Naive B cell (primary cell): ENCODE measurements at regions not wholly inside any gene's neighbourhood (a gene's known extent, or its start where the extent isn't known, plus 50 kb on each side); places are given as distances from the start of the nearest gene placed in this dataset.
"Not testable (repeated sequence)": the region's sequence is repeated elsewhere in the genome, so short reads cannot be mapped to it uniquely, and the experiment has no call there.

Source experiments
- ATAC-seq, 2 donors: fragments of 150-1000 bp; cut with Tn5 transposase; 2 replicates each; pipeline ENCODE4 v1.10.0; 2021; ENCODE audit warnings: low read depth in 2 of 2, mild to moderate bottlenecking in 2 of 2, moderate library complexity in 2 of 2
- DNase-seq: peaks from one replicate; pipeline ENCODE4 v3.0.0; 2022
- H3K27ac Mint-ChIP-seq, 6 donors: one replicate each; pipeline ENCODE4 v1.8.0; 2020 to 2022; ENCODE audit warnings: mild to moderate bottlenecking in 6 of 6, mixed read lengths in 6 of 6, moderate library complexity in 5 of 6, inconsistent platforms in 2 of 6
- H3K27me3 Mint-ChIP-seq, 3 donors: one replicate each; pipeline ENCODE4 v1.8.0; 2021 to 2022; ENCODE audit warnings: mixed read lengths in 3 of 3, mild to moderate bottlenecking in 1 of 3
- H3K36me3 Mint-ChIP-seq, 2 donors: one replicate each; pipeline ENCODE4 v1.8.0; 2020 to 2022; ENCODE audit warnings: mixed read lengths in 2 of 2, inconsistent platforms in 1 of 2, mild to moderate bottlenecking in 1 of 2
- H3K4me1 Mint-ChIP-seq, 3 donors: one replicate each; pipeline ENCODE4 v1.8.0; 2020 to 2022; ENCODE audit warnings: mixed read lengths in 3 of 3, inconsistent platforms in 1 of 3, mild to moderate bottlenecking in 1 of 3, moderate library complexity in 1 of 3
- H3K4me3 Mint-ChIP-seq, 8 donors: one replicate each; pipeline ENCODE4 v1.8.0; 2020 to 2022; ENCODE audit warnings: mild to moderate bottlenecking in 8 of 8, mixed read lengths in 8 of 8, moderate library complexity in 8 of 8, inconsistent platforms in 2 of 8
- H3K9me3 Mint-ChIP-seq, 7 donors: one replicate each; pipeline ENCODE4 v1.8.0; 2020 to 2022; ENCODE audit warnings: mixed read lengths in 7 of 7, mild to moderate bottlenecking in 5 of 7, inconsistent platforms in 2 of 7, moderate library complexity in 1 of 7

GRCh38 chr12:41697161-41697560, 447.5 kb downstream of the GXYLT1 start:
- no peaks in the 10 kb centered on the region for H3K4me1 Mint-ChIP-seq
- no peaks in the 10 kb centered on the region for H3K36me3 Mint-ChIP-seq
- no peaks in the 10 kb centered on the region for H3K27me3 Mint-ChIP-seq
- no peaks in the 10 kb centered on the region for H3K9me3 Mint-ChIP-seq
- no peak for DNase-seq
- no peak for ATAC-seq
- peak overlapping the region in 1 of 6 donors; percentile 16 for H3K27ac Mint-ChIP-seq
- no peak overlapping the region for H3K4me3 Mint-ChIP-seq

GRCh38 chr12:41684997-41685396, 459.7 kb downstream of the GXYLT1 start:
- Mint-ChIP-seq H3K36me3 (no peaks in the 10 kb centered on the region), H3K4me1 (no peaks in the 10 kb centered on the region), H3K27ac (no peak overlapping the region), H3K4me3 (no peak overlapping the region), H3K27me3 (peaks cover 0 to 8% (median 0%) of the 10 kb centered on the region in 3 donors), H3K9me3 (peaks cover 0 to 3% (median 0%) of the 10 kb centered on the region in 7 donors)
- no peak for DNase-seq
- no peak for ATAC-seq

GRCh38 chr12:41683513-41684240, 461.0 kb downstream of the GXYLT1 start:
- no peaks in the 10 kb centered on the region for H3K36me3 Mint-ChIP-seq
- ATAC-seq = no peak
- H3K9me3 Mint-ChIP-seq = peaks cover 0 to 3% (median 0%) of the 10 kb centered on the region in 7 donors
- DNase-seq = no peak
- no peaks in the 10 kb centered on the region for H3K4me1 Mint-ChIP-seq
- no peak overlapping the region for H3K27ac Mint-ChIP-seq
- peaks cover 0 to 8% (median 0%) of the 10 kb centered on the region in 3 donors for H3K27me3 Mint-ChIP-seq
- no peak overlapping the region for H3K4me3 Mint-ChIP-seq

- ATAC-seq (no peak), DNase-seq (no peak)
- no peaks in the 10 kb centered on the region for H3K4me1 Mint-ChIP-seq
- peaks cover 0 to 5% (median 3%) of the 10 kb centered on the region in 7 donors for H3K9me3 Mint-ChIP-seq
- no peak overlapping the region for H3K4me3 Mint-ChIP-seq
- peaks cover 0 to 8% (median 0%) of the 10 kb centered on the region in 3 donors for H3K27me3 Mint-ChIP-seq
- H3K27ac Mint-ChIP-seq = no peak overlapping the region
- H3K36me3 Mint-ChIP-seq = no peaks in the 10 kb centered on the region
Observed at GRCh38 chr12:41683023-41683422, 461.7 kb downstream of the GXYLT1 start.

- Mint-ChIP-seq H3K27me3 (peaks cover 0 to 8% (median 0%) of the 10 kb centered on the region in 3 donors), H3K27ac (no peak overlapping the region), H3K9me3 (peaks cover 0 to 5% (median 3%) of the 10 kb centered on the region in 7 donors), H3K4me1 (no peaks in the 10 kb centered on the region), H3K4me3 (no peak overlapping the region), H3K36me3 (no peaks in the 10 kb centered on the region)
- DNase-seq = no peak
- no peak for ATAC-seq
Observed at GRCh38 chr12:41681898-41682297, 462.8 kb downstream of the GXYLT1 start.

GRCh38 chr12:41680155-41680554, 464.5 kb downstream of the GXYLT1 start:
- no peak for ATAC-seq
- Mint-ChIP-seq H3K36me3 (no peaks in the 10 kb centered on the region), H3K4me3 (no peak overlapping the region), H3K27ac (no peak overlapping the region), H3K27me3 (peaks cover 0 to 8% (median 0%) of the 10 kb centered on the region in 3 donors), H3K9me3 (peaks cover 0 to 6% (median 3%) of the 10 kb centered on the region in 7 donors), H3K4me1 (no peaks in the 10 kb centered on the region)
- DNase-seq = no peak

GRCh38 chr12:41663598-41664265, 475.6 kb downstream of the PDZRN4 start:
- ATAC-seq (no peak), DNase-seq (no peak)
- H3K36me3 Mint-ChIP-seq = no peaks in the 10 kb centered on the region
- peaks cover 0 to 7% (median 4%) of the 10 kb centered on the region in 7 donors for H3K9me3 Mint-ChIP-seq
- peaks cover 0 to 3% (median 0%) of the 10 kb centered on the region in 3 donors for H3K27me3 Mint-ChIP-seq
- H3K4me3 Mint-ChIP-seq = no peak overlapping the region
- no peaks in the 10 kb centered on the region for H3K4me1 Mint-ChIP-seq
- no peak overlapping the region for H3K27ac Mint-ChIP-seq

- Mint-ChIP-seq H3K4me3 (no peak overlapping the region), H3K27ac (peak overlapping the region in 1 of 6 donors; percentile 51), H3K9me3 (peaks cover 0 to 5% (median 4%) of the 10 kb centered on the region in 7 donors), H3K27me3 (peaks cover 0 to 7% (median 0%) of the 10 kb centered on the region in 3 donors), H3K36me3 (no peaks in the 10 kb centered on the region), H3K4me1 (no peaks in the 10 kb centered on the region)
- DNase-seq (no peak), ATAC-seq (no peak)
Observed at GRCh38 chr12:41661141-41661765, 473.1 kb downstream of the PDZRN4 start.

GRCh38 chr12:41656454-41656853, 468.3 kb downstream of the PDZRN4 start:
- H3K27me3 Mint-ChIP-seq = peaks cover 0 to 4% (median 0%) of the 10 kb centered on the region in 3 donors
- H3K9me3 Mint-ChIP-seq = peaks cover 0 to 4% (median 0%) of the 10 kb centered on the region in 7 donors
- ATAC-seq = no peak
- no peak overlapping the region for H3K27ac Mint-ChIP-seq
- H3K4me3 Mint-ChIP-seq = no peak overlapping the region
- DNase-seq = no peak
- no peaks in the 10 kb centered on the region for H3K4me1 Mint-ChIP-seq
- H3K36me3 Mint-ChIP-seq = no peaks in the 10 kb centered on the region

GRCh38 chr12:41653386-41654326, 465.5 kb downstream of the PDZRN4 start:
- no peak for DNase-seq
- no peaks in the 10 kb centered on the region for H3K4me1 Mint-ChIP-seq
- H3K36me3 Mint-ChIP-seq = no peaks in the 10 kb centered on the region
- ATAC-seq = no peak
- H3K4me3 Mint-ChIP-seq = no peak overlapping the region
- H3K9me3 Mint-ChIP-seq = peaks cover 0 to 4% (median 0%) of the 10 kb centered on the region in 7 donors
- peaks cover 0 to 4% (median 0%) of the 10 kb centered on the region in 3 donors for H3K27me3 Mint-ChIP-seq
- H3K27ac Mint-ChIP-seq = no peak overlapping the region

- no peaks in the 10 kb centered on the region for H3K27me3 Mint-ChIP-seq
- H3K4me3 Mint-ChIP-seq = no peak overlapping the region
- peaks cover 0 to 4% (median 0%) of the 10 kb centered on the region in 7 donors for H3K9me3 Mint-ChIP-seq
- H3K27ac Mint-ChIP-seq = no peak overlapping the region
- DNase-seq (no peak), ATAC-seq (no peak)
- H3K36me3 Mint-ChIP-seq = no peaks in the 10 kb centered on the region
- no peaks in the 10 kb centered on the region for H3K4me1 Mint-ChIP-seq
Observed at GRCh38 chr12:41652981-41653380, 464.9 kb downstream of the PDZRN4 start.

GRCh38 chr12:41645624-41646023, 457.5 kb downstream of the PDZRN4 start:
- no peak for ATAC-seq
- H3K4me3 Mint-ChIP-seq = peak overlapping the region in 1 of 8 donors; percentile 75

GRCh38 chr12:41642808-41643207, 454.7 kb downstream of the PDZRN4 start:
- H3K36me3 Mint-ChIP-seq, H3K4me1 Mint-ChIP-seq, H3K4me3 Mint-ChIP-seq, ATAC-seq, DNase-seq, H3K27ac Mint-ChIP-seq, H3K9me3 Mint-ChIP-seq, H3K27me3 Mint-ChIP-seq: not testable (repeated sequence)

More at GRCh38 chr12:41645624-41646023, 457.5 kb downstream of the PDZRN4 start:
- H3K36me3 Mint-ChIP-seq = no peaks in the 10 kb centered on the region
- H3K27ac Mint-ChIP-seq = no peak overlapping the region
- H3K27me3 Mint-ChIP-seq = no peaks in the 10 kb centered on the region
- no peaks in the 10 kb centered on the region for H3K4me1 Mint-ChIP-seq
- DNase-seq = no peak
- H3K9me3 Mint-ChIP-seq = peaks cover 0 to 2% (median 0%) of the 10 kb centered on the region in 7 donors
